CD4-positive, CD25-positive, alpha-beta regulatory T cell (primary cell): ENCODE measurements at regions not wholly inside any gene's neighbourhood (a gene's known extent, or its start where the extent isn't known, plus 50 kb on each side); places are given as distances from the start of the nearest gene placed in this dataset.

Experiments
- ATAC-seq, 2 donors: fragments of 150-1000 bp; cut with Tn5 transposase; one replicate each; pipeline ENCODE4 v1.10.0; 2021; ENCODE audit warnings: low read depth in 2 of 2, moderate number of reproducible peaks in 2 of 2, moderate library complexity in 1 of 2
- DNase-seq, 3 donors: peaks; one replicate each; pipeline versions ENCODE4 v3.0.0 to v3.0.0-alpha.2; 2012 to 2022; ENCODE audit warnings: mixed read lengths in 1 of 3
- H3K27ac ChIP-seq: one replicate; pipeline ENCODE4 v1.7.0; 2013; ENCODE audit warnings: mild to moderate bottlenecking, low read length; ENCODE audit not compliant: insufficient read depth, poor library complexity, severe bottlenecking
- H3K27me3 ChIP-seq: one replicate; pipeline ENCODE4 v1.7.0; 2013; ENCODE audit warnings: low read length; ENCODE audit not compliant: control insufficient read depth, insufficient read depth
- H3K36me3 ChIP-seq: one replicate; pipeline ENCODE4 v1.7.0; 2013; ENCODE audit warnings: mild to moderate bottlenecking, low read length, moderate library complexity; ENCODE audit not compliant: control insufficient read depth, insufficient read depth
- H3K4me1 ChIP-seq: 2 replicates; pipeline ENCODE4 v1.7.0; 2013; ENCODE audit warnings: mild to moderate bottlenecking, low read length; ENCODE audit not compliant: insufficient read depth, control insufficient read depth, poor library complexity, severe bottlenecking
- H3K4me3 ChIP-seq: one replicate; pipeline ENCODE4 v1.7.0; 2013; ENCODE audit warnings: low read depth, mild to moderate bottlenecking, low read length, moderate library complexity
- H3K9me3 ChIP-seq, 2 experiments: 1 replicate in 1 of 2; 2 replicates in 1 of 2; pipeline ENCODE4 v1.7.0; 2013; ENCODE audit warnings: low read length in 2 of 2, mild to moderate bottlenecking in 1 of 2, moderate library complexity in 1 of 2; ENCODE audit not compliant: control insufficient read depth in 2 of 2
- H3K27ac Mint-ChIP-seq, 3 donors: one replicate each; pipeline ENCODE4 v1.8.0; 2020 to 2022; ENCODE audit warnings: mild to moderate bottlenecking in 3 of 3, mixed read lengths in 3 of 3, moderate library complexity in 2 of 3
- H3K27me3 Mint-ChIP-seq: one replicate; pipeline ENCODE4 v1.8.0; 2022; ENCODE audit warnings: mild to moderate bottlenecking, mixed read lengths
- H3K36me3 Mint-ChIP-seq: one replicate; pipeline ENCODE4 v1.8.0; 2020; ENCODE audit warnings: mixed read lengths
- H3K4me1 Mint-ChIP-seq, 4 donors: one replicate each; pipeline ENCODE4 v1.8.0; 2020 to 2022; ENCODE audit warnings: mixed read lengths in 4 of 4, mild to moderate bottlenecking in 1 of 4
- H3K4me3 Mint-ChIP-seq, 4 donors: one replicate each; pipeline ENCODE4 v1.8.0; 2020 to 2022; ENCODE audit warnings: mild to moderate bottlenecking in 4 of 4, mixed read lengths in 4 of 4, moderate library complexity in 3 of 4
- H3K9me3 Mint-ChIP-seq, 7 donors: one replicate each; pipeline ENCODE4 v1.8.0; 2020 to 2022; ENCODE audit warnings: mixed read lengths in 7 of 7, mild to moderate bottlenecking in 3 of 7, moderate library complexity in 2 of 7

GRCh38 chr5:60503771-60504170, 196.2 kb downstream of the DEPDC1B start:
- Histone ChIP-seq H3K9me3 (no peaks in the 10 kb centered on the region), H3K27ac (no peak overlapping the region), H3K27me3 (no peaks in the 10 kb centered on the region), H3K4me3 (no peak overlapping the region), H3K36me3 (no peaks in the 10 kb centered on the region), H3K4me1 (no peaks in the 10 kb centered on the region)
- ATAC-seq: no peak
- peaks cover 0 to 4% (median 1%) of the 10 kb centered on the region in 7 donors for H3K9me3 Mint-ChIP-seq
- no peak for DNase-seq
- no peaks in the 10 kb centered on the region for H3K36me3 Mint-ChIP-seq
- no peaks in the 10 kb centered on the region for H3K27me3 Mint-ChIP-seq
- H3K4me3 Mint-ChIP-seq: no peak overlapping the region
- H3K27ac Mint-ChIP-seq: no peak overlapping the region
- no peaks in the 10 kb centered on the region for H3K4me1 Mint-ChIP-seq

- Histone ChIP-seq H3K9me3 (no peaks in the 10 kb centered on the region), H3K27ac (no peak overlapping the region), H3K36me3 (no peaks in the 10 kb centered on the region), H3K4me3 (no peak overlapping the region), H3K4me1 (no peaks in the 10 kb centered on the region), H3K27me3 (no peaks in the 10 kb centered on the region)
- Mint-ChIP-seq H3K4me3 (no peak overlapping the region), H3K4me1 (no peaks in the 10 kb centered on the region), H3K27me3 (no peaks in the 10 kb centered on the region), H3K9me3 (peaks cover 0 to 5% (median 0%) of the 10 kb centered on the region in 7 donors), H3K27ac (no peak overlapping the region), H3K36me3 (no peaks in the 10 kb centered on the region)
- ATAC-seq: no peak
- DNase-seq: no peak
Observed at GRCh38 chr5:60497706-60498500, 202.1 kb downstream of the DEPDC1B start.

GRCh38 chr5:60495644-60496520, 204.1 kb downstream of the DEPDC1B start:
- Mint-ChIP-seq H3K27ac (no peak overlapping the region), H3K27me3 (no peaks in the 10 kb centered on the region), H3K36me3 (no peaks in the 10 kb centered on the region), H3K9me3 (peaks cover 0 to 5% (median 2%) of the 10 kb centered on the region in 7 donors), H3K4me1 (no peaks in the 10 kb centered on the region), H3K4me3 (no peak overlapping the region)
- H3K27ac ChIP-seq: no peak overlapping the region
- no peaks in the 10 kb centered on the region for H3K4me1 ChIP-seq
- H3K36me3 ChIP-seq: no peaks in the 10 kb centered on the region
- no peak for ATAC-seq
- H3K4me3 ChIP-seq: no peak overlapping the region
- no peak for DNase-seq
- peaks cover 0 to 3% of the 10 kb centered on the region in 2 experiments for H3K9me3 ChIP-seq
- H3K27me3 ChIP-seq: no peaks in the 10 kb centered on the region

- Histone ChIP-seq H3K27me3 (no peaks in the 10 kb centered on the region), H3K27ac (no peak overlapping the region), H3K9me3 (peaks cover 0 to 3% of the 10 kb centered on the region in 2 experiments), H3K36me3 (no peaks in the 10 kb centered on the region), H3K4me1 (no peaks in the 10 kb centered on the region), H3K4me3 (no peak overlapping the region)
- DNase-seq (no peak), ATAC-seq (no peak)
- no peaks in the 10 kb centered on the region for H3K36me3 Mint-ChIP-seq
- no peak overlapping the region for H3K27ac Mint-ChIP-seq
- no peak overlapping the region for H3K4me3 Mint-ChIP-seq
- peaks cover 0 to 5% (median 2%) of the 10 kb centered on the region in 7 donors for H3K9me3 Mint-ChIP-seq
- H3K4me1 Mint-ChIP-seq: no peaks in the 10 kb centered on the region
- no peaks in the 10 kb centered on the region for H3K27me3 Mint-ChIP-seq
Observed at GRCh38 chr5:60494635-60495034, 205.3 kb downstream of the DEPDC1B start.

- Histone ChIP-seq H3K4me3 (no peak overlapping the region), H3K9me3 (peaks cover 0 to 3% of the 10 kb centered on the region in 2 experiments), H3K36me3 (no peaks in the 10 kb centered on the region), H3K27me3 (no peaks in the 10 kb centered on the region), H3K4me1 (no peaks in the 10 kb centered on the region), H3K27ac (no peak overlapping the region)
- no peak for DNase-seq
- no peaks in the 10 kb centered on the region for H3K27me3 Mint-ChIP-seq
- no peak for ATAC-seq
- H3K4me1 Mint-ChIP-seq: no peaks in the 10 kb centered on the region
- H3K4me3 Mint-ChIP-seq: no peak overlapping the region
- peaks cover 0 to 5% (median 2%) of the 10 kb centered on the region in 7 donors for H3K9me3 Mint-ChIP-seq
- H3K36me3 Mint-ChIP-seq: no peaks in the 10 kb centered on the region
- no peak overlapping the region for H3K27ac Mint-ChIP-seq
Observed at GRCh38 chr5:60494144-60494543, 205.8 kb downstream of the DEPDC1B start.

- Mint-ChIP-seq H3K27me3 (no peaks in the 10 kb centered on the region), H3K36me3 (no peaks in the 10 kb centered on the region), H3K27ac (no peak overlapping the region), H3K4me3 (no peak overlapping the region), H3K9me3 (peaks cover 0 to 2% (median 0%) of the 10 kb centered on the region in 7 donors), H3K4me1 (no peaks in the 10 kb centered on the region)
- no peaks in the 10 kb centered on the region for H3K27me3 ChIP-seq
- no peak overlapping the region for H3K27ac ChIP-seq
- ATAC-seq: no peak
- no peaks in the 10 kb centered on the region for H3K36me3 ChIP-seq
- no peaks in the 10 kb centered on the region for H3K4me1 ChIP-seq
- H3K9me3 ChIP-seq: peaks cover 0 to 3% of the 10 kb centered on the region in 2 experiments
- DNase-seq: no peak
- H3K4me3 ChIP-seq: no peak overlapping the region
Observed at GRCh38 chr5:60493372-60493771, 206.6 kb downstream of the DEPDC1B start.

GRCh38 chr5:60492958-60493357, 207.0 kb downstream of the DEPDC1B start:
- Histone ChIP-seq H3K4me3 (no peak overlapping the region), H3K27ac (no peak overlapping the region), H3K9me3 (peaks cover 0 to 3% of the 10 kb centered on the region in 2 experiments), H3K4me1 (no peaks in the 10 kb centered on the region), H3K27me3 (no peaks in the 10 kb centered on the region), H3K36me3 (no peaks in the 10 kb centered on the region)
- Mint-ChIP-seq H3K4me3 (no peak overlapping the region), H3K9me3 (peaks cover 0 to 2% (median 0%) of the 10 kb centered on the region in 7 donors), H3K27ac (no peak overlapping the region), H3K4me1 (no peaks in the 10 kb centered on the region), H3K27me3 (no peaks in the 10 kb centered on the region), H3K36me3 (no peaks in the 10 kb centered on the region)
- ATAC-seq (no peak), DNase-seq (no peak)
